Fibroblast of skin of right biceps (primary cell): ENCODE measurements at regions not wholly inside any gene's neighbourhood (a gene's known extent, or its start where the extent isn't known, plus 50 kb on each side); places are given as distances from the start of the nearest gene placed in this dataset.
A peak's percentile ranks its signal among the peaks of the same experiment; 100 is the strongest.

Source experiments
- DNase-seq: peaks from one replicate; pipeline ENCODE4 v3.0.0-alpha.2; 2013

DNA sequence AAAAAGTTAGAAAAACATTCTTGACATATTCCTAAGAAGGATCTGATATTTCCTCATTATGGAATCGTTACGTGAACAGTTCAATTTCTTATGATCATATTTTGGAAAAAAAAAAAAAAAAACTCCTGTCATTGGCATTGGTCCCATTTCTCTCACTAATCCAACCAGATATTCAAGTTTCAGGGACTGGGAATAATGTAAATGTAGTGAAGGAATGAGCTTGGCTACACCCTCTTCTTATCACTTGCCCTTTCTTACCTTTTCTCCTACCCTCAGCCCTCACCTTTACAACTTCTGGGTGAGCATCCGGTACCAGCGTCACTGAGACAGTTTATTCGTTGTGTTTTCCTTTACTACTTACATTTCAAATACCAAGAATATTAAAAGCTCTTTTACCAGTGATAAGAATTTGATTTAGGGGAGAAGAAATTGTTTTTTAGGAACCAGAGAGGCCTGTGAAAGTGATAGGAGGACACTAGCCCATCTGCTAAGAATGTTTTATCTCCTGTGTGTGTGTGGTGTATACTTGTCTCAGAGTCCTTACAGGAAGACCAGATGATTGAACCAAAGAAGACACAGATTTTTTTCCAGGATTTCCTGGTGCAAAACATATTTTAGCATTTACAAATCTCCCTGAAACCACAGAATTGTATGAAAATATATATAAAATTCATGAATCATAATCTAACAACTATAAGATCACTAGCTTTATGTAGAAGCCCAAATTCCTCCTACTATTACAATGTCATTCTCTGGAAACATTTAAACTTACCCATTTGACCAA lies 946.7 kb downstream of the ZPLD1 start:
- peak; percentile 77 for DNase-seq

- DNase-seq, result no peak
These were observed 951.3 kb downstream of the ZPLD1 start for GRCh38 chr3:103385961-103386656.

- DNase-seq, result peak; percentile 83
These were observed 953.4 kb downstream of the ZPLD1 start for GRCh38 chr3:103388214-103388613.

DNA sequence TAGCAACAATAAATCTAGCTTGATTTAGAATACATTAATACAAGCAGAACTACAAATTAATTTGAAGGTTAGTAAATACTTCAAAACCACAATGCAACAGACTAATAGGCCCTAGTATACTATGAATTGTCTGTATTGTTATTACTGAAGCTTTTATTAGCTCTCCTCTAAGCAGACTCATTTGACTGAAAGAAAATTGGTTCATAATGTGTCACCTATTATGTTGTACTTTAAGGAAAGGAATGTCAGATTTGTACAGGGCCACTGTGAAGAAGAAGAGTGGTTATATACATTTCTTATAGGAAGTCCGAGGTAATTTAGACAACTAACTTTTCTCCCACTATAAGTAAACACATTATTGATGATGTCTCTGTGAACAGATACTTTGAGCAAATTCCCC lies 954.5 kb downstream of the ZPLD1 start:
- peak; percentile 26 for DNase-seq

GRCh38 chr3:103393395-103394186 lies 958.8 kb downstream of the ZPLD1 start:
- DNase-seq, result peak; percentile 76

- DNase-seq, result no peak
These were observed 968.4 kb downstream of the ZPLD1 start for GRCh38 chr3:103403191-103403590.

DNA sequence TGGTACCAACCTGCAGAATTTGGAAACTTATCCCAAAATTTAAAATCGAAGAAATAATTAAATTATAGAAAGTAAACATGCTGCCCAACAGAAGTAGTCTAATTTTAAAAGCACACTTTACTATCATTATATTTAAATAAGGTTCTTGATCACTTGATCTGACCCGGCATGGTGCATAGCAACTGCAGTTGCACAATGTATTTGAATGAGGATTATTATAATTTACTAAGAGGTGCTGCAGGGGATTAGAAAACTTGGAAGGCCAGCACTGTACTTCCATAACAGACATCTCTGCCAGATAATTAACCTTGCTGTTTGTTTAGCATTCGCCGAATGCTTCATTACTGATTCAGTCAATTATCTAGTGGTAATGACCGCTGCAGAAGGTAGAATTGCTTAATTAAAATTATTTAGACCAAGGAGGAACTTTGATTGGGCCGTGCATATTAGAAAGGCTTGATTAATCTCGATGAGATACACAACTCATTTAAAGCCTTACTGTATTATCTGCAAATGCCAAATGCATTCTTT lies 971.6 kb downstream of the ZPLD1 start:
- DNase-seq, result no peak

DNA sequence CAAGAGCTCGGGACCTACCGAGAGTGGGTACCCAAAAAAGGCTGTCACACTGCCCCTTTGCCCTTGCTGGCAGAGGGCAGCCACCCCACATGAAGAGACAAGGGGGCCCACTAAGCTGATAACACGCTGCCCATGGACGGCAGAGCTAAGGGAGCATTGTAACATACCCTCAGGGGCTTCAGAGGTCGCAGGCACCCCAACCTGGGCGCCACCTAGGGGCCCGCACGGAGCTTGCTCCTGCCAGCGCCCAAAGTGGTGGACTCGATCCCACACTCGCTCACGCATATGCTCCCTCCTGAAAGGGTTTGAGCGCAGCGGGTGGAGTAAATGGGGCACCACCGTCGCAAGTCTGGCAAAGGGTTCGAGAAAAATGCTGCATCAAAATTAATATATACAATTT lies 975.4 kb downstream of the ZPLD1 start:
- no peak for DNase-seq

GRCh38 chr3:103421460-103421859 lies 986.6 kb downstream of the ZPLD1 start:
- no peak for DNase-seq

DNA sequence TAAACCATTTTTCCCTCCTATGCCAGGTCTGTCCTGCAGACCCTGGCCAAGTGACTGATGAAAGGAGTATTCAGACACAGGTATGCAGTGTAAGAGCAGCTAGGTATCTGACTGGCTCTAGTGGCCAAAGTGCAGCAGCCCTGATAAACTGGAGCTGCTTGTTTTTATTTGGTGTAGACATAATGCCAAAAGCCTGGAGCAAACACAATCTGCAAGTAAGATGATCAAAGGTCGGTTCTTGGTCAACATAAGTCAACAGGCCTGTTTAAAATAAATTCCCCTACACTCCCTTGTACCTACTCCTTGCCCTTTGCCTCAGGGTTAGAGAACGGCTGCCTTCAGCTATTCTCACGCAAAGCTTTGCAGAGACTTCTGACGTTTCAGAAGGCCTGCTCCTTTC lies 1003.1 kb downstream of the ZPLD1 start:
- no peak for DNase-seq

- peak; percentile 66 for DNase-seq
These were observed 1005.9 kb downstream of the ZPLD1 start for GRCh38 chr3:103440539-103441203.

- no peak for DNase-seq
These were observed 1012.3 kb downstream of the ZPLD1 start for GRCh38 chr3:103446953-103447629.

DNA sequence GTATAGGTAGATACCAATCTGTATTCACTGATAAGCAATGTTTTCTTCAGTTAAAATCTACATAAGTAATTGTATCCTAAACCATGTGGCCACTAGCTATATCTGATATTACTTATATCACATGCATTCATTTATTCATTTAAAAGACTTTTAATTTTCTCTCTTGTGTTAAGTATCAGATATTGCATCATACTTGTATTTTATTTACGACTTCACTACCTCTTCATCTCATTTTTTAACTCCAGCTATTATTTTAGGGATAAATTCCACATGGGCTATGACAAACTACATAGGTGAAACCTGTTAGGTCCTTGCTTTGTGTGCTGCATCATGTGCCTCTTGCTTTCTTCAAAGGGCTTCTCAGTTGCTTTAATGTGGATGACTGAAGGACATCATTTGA lies 1018.3 kb downstream of the ZPLD1 start:
- no peak for DNase-seq

DNA sequence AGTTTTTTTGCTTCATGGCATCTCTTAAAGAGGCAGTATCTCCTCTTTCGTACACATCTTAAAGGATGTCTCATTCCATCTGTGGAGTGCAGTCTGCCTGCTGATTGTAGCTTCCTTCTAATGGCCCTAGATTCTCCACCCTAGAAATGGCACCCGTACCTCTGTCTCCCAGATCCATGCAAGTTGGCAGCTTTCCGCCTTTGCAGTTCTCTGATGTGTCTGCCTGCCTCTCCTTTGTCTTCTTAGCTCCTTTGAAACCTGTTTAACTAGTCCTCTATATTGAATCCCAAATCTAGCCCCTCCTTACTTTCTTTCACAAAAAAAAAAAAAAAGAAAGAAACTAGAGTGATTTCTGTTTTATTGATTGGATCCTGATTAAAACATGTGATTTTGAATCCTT lies 1025.0 kb downstream of the ZPLD1 start:
- DNase-seq, result no peak

DNA sequence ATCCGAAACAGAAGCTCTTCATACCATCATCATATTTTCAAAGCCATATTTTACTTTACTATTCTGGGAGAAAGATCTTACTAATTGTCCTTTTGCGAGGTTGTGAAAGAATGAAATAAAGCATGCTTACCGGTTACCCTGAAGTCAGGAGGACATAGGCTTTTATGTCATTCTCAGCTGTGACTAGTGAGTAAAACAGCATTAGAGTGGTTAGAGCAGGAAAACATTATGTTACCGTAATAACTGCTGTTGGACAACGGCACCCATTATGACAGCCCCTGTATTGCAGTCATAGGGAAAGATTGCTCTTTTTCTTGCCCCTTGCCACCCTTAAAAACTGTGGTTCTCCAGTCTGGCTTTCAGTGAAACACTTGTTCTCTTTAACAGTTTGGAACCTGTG lies 1035.7 kb downstream of the ZPLD1 start:
- no peak for DNase-seq

GRCh38 chr3:103494011-103494410 lies 1059.2 kb downstream of the ZPLD1 start:
- DNase-seq, result peak; percentile 39

- DNase-seq, result no peak
These were observed 1059.7 kb downstream of the ZPLD1 start for GRCh38 chr3:103494512-103494911.

GRCh38 chr3:103495186-103495585 lies 1060.4 kb downstream of the ZPLD1 start:
- DNase-seq, result no peak

DNA sequence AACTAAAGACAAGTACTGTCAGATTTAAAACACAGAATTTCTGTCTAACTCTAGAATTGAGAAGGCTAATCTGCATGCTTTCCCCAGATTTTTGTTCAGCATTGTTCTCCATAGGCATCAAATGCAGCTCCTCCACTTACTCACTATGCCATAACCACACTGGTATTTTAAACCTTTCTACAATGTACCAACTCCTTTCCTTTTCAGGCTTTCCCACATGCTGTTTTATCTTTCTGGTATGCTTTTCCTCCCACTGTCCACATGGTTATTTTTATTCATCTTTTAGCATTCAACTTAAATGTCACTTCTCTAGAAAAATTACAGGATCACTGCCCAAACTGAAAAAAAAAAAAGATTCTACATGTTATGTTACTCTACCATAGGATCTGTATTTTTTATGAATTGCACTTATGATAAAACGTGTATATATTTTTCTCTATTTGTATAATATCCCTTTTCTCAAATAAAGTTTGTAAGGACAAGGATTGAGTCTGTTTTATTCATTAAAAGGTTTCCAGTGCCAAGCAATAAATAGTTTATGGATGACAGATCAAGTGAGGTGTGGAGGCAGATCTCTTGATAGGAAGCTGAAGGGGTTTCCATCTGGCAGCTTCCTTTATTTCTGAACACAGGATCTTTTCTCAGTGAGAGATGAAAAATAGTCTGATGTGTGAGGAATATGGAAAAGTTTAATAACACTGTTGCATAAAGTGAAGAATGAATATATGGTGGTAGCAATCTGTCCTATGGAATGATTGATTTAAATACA lies 1064.5 kb downstream of the ZPLD1 start:
- peak; percentile 86 for DNase-seq

GRCh38 chr3:103499967-103500366 lies 1065.2 kb downstream of the ZPLD1 start:
- peak; percentile 24 for DNase-seq

- DNase-seq, result peak; percentile 1
These were observed 1075.9 kb downstream of the ZPLD1 start for GRCh38 chr3:103510760-103511159.
